GM19239 (cell line): ENCODE measurements at regions not wholly inside any gene's neighbourhood (a gene's known extent, or its start where the extent isn't known, plus 50 kb on each side); places are given as distances from the start of the nearest gene placed in this dataset.

Experiments used
- DNase-seq: peaks from one replicate; pipeline ENCODE4 v3.0.0; 2011; ENCODE audit warnings: low spot score; ENCODE audit not compliant: insufficient read length
- FAIRE-seq: peaks from 2 replicates; lab custom pipeline; 2011; peaks lifted over from hg19 to GRCh38; lab: Jason Lieb, UNC

DNA sequence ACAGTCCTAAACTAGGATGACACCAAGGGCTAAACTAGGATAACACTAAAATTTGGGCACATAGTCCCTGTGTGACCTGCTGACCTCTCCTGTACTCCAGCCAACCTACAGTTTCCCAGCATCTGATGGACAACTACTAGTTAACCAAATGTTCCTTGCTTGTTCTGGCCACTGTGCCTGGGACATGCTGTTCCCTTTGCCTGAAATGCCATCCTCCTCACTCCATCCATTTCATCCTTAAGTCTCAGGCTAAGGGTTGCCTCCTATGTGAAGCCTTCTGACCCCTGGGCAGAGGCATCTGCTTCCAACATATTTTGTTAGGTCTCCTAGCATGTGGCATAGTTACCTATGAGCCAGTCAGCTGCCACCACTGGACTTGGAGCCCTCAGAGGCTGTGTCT is 204.9 kb upstream of the JUN start:
- DNase-seq = no peak

DNA sequence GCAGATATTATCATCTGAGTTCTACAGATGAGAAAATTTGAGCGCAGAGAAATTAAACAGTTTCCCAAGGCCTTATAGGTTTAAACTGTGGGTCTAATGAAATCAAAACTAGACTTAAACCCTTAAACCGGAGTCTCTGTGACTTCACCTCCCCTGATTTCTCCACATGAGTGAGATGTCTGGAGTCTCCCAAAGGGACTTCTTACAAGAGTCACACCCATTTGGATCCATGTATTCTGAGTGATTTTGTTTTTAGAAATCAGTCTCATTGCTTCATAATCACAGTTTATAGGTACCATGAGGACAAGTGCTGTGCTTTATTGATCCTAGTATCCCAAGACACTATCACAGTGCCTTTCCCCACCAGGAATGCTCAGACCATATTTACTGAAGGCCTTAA is 206.0 kb upstream of the JUN start:
- DNase-seq (no peak), FAIRE-seq (no peak)

More for the DNA sequence above, 204.9 kb upstream of the JUN start:
- no peak for FAIRE-seq

DNA sequence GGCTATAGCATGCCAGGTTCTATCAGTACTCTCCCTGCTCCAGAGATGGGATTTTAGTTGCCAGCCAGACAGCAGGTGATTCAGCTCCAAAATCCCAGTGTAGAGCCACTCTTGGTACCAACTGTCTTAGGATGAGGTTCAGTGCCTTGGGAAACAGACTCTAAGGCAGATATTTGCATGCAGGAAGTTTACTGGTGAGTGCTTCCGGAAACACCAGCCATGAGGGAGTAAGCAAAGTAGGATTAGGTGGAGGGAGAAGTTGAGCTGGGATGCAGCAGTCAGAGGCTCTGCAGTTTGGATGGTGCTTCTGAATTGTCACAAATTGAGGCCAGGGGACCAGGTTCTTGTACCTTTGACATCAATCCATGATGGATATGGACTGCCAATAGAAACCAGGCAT is 207.5 kb upstream of the JUN start:
- DNase-seq (no peak), FAIRE-seq (peak; percentile 86)

DNA sequence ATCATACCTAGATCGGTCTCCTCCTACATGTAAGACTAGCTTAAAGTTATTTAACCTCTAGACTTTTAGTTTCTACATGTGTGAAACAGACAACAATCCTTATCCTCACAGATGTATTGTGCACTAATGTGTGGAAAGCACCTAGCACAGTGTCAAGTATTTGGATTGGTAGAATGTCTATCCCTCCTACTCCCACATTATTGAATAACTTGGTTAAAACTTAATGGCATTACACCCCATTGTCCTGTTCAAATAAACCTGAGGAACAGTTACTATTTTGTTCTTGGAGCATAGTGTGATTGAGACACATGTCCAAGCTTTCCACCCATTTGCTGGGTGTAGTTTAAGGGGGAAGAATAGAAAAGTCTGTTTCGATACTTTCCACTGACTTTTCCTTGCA is 208.8 kb upstream of the JUN start:
- DNase-seq = no peak
- FAIRE-seq = no peak

DNA sequence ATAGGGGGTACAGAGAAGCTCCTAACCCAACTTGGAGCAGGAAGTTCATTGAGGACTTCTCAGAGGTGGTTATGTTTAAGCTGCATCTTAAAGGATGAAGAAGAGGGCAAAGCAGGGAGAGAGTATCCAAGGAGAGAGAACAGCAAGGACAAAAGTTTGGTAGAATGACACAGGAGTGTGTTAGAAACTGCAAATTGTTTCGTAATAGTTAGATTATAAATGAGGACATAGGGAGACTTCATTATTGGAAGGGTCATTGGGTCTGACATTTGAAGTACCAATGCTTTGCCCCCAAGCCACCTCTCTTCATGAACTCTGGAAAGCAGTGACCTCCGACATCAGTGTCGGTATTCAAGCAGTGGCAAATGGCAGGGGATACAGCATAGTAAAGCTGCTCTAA is 209.6 kb upstream of the JUN start:
- no peak for DNase-seq
- FAIRE-seq = no peak

DNA sequence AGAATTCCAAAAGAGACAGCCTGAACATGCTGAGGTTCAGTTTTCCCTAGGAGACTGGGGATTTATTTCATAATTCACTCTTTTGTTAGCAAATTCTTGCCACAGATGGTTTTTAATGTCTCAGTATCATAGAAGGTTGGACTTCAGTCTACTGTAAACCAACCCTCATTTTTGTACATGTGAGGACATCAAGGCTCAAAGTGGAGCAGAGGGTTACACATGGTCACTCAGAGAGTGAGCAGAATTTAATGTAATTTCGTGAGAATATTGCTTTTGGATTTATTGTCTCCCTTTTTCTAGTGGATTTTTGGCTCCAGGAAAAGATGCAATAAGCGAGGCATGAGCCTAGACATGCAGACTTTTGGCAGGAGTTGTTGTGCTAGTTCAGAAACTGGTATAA is 210.8 kb upstream of the JUN start:
- FAIRE-seq = no peak
- DNase-seq = no peak

DNA sequence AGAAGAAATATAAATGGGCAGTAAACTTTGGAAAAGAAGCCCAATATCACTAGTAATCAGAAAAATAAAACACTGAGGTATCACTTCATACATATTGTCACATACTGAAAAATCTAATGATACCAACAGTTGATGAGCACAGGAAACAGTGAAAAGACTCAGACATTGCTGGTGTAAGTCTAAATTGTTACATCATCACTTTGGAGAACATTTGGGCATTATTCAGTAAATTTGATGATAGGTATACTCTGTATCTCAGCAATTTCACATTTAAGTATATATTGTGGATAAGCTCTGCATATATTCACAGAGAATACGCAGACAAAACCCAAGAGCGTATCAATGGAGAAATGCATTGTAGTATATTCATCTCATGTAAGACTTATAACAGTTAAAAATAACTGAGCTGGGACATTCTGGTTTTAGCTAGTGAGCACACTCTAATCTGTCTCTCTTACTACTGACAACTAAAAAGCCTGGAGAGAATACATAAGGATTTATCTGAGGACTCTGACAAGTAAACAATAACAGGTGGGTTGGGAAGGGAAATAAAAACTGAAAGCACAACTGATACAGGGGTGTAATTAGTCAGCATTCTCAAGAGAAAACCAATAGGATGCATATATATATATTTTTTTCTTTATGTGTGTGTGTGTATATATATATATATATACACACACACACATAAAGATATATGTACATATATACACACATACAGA is 212.7 kb upstream of the JUN start:
- DNase-seq (no peak), FAIRE-seq (peak; percentile 53)

DNA sequence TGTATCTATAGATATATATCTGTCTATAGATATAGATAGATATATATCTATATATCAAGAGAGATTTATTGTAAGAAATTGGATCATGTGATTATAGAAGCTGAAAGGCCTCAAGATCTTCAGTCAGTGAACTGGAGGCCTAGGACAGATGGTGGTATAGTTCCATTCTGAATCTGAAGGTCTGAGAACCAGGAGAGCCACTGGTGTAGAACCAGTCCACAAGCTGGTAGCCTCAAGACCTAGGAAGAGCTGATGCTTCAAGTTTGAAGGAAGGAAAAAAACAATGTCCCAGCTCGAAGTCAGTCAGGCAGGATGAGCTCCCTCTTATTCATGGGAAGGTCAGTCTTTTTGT is 213.2 kb upstream of the JUN start:
- no peak for DNase-seq
- FAIRE-seq = peak; percentile 92

DNA sequence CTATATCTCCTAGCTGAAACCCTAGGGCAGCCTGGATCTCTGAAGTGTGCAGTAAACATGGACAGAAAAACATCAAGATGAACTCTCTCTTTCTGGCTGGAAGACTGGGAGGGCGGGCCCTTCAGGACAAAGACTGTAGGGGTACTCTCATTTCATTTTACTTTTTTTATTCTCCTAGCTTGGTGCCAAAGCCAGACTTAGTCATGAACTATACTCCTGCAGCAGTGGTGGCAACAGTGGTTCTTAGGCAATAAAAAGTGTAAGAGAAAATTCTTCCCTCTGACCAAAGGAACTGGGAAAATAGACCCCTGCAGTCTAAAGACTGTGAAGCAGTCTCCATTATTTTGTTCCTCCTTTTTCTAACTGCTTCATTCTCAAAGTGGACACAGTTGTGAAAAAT is 213.8 kb upstream of the JUN start:
- no peak for DNase-seq
- FAIRE-seq = no peak

DNA sequence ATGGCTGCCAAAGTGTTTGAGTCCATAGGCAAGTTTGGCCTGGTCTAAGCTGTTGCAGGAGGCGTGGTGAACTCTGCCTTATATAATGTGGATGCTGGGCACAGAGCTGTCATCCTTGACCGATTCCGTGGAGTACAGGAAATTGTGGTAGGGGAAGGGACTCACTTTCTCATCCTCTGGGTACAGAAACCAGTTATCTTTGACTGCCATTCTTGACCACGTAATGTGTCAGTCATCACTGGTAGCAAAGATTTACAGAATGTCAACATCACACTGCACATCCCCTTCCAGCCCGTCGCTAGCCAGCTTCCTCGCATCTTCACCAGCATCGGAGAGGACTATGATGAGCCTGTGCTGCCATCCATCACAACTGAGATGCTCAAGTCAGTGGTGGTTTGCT is 215.8 kb upstream of the JUN start:
- DNase-seq (no peak), FAIRE-seq (peak; percentile 14)

DNA sequence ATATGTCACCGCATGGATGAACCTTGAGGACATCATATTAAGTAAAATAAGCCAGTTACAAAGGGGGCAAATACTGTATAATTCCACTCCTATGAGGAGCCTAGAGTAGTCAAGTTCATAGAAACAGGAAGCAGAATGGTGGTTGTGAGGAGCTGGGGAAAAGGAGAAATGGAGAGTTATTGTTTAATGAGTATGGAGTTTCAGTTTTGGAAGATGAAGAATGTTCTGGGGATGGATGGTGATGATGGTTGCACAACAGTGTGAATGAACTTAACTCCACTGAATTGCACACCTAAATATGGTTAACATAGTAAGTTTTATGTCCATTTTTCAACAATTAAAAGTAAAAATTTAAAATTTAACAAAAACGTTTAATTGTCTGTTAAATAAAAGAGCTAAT is 220.9 kb upstream of the JUN start:
- no peak for DNase-seq

DNA sequence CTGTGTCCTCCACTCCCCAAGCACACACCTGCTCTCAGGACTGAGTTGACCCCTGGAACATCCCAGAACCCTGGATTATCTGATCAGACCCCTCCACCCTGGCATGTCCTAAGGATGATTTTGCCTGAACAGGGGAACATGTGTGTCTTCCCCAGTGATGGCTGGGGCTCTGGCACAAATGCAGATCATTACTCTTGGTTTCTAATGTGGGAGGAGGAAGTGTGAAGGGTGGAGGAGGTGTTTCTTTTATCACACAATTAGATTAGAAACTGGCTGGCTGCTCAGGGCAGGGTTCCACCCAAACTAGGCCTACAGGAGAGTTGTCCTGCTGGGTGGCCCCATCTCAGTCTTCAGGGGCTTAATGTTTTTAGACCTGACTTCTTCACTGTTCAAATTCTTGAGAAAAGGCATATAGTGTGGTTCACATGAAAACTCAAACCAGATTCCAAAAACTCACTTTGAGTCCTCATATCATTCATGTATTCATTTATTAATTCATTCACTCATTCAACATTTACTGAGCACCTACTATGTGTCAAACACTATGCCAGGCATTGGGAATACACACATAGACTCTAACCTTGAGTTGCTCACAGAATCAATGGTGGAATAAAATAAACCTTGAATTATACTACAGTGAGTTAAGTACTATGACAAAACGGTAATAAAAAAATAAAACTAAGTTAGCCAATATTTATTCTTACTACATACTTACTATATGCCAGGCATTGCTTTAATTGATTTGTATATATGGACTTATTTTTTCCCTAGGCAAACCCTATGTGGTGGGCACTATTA is 221.8 kb upstream of the JUN start:
- FAIRE-seq (peak; percentile 98), DNase-seq (no peak)

More for the DNA sequence above, 220.9 kb upstream of the JUN start:
- no peak for FAIRE-seq

DNA sequence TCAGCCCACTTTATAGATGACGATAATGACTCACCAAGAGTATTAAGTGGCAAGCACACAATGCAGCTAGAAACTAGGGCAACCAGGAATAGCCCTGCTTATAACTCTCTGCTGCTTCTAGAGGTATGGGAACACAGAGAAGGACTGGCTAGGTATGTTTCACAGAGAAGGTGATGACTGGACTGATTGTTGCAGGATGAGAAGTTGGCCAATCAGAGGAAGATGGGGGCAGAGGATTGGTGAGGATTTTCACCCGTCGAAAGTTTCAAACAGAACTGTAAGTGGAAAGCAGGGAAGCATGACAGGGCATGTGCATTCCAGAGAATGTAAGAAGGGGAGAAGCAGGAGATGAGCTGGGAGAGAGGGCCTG is 222.4 kb upstream of the JUN start:
- peak; percentile 76 for FAIRE-seq
- DNase-seq = no peak

DNA sequence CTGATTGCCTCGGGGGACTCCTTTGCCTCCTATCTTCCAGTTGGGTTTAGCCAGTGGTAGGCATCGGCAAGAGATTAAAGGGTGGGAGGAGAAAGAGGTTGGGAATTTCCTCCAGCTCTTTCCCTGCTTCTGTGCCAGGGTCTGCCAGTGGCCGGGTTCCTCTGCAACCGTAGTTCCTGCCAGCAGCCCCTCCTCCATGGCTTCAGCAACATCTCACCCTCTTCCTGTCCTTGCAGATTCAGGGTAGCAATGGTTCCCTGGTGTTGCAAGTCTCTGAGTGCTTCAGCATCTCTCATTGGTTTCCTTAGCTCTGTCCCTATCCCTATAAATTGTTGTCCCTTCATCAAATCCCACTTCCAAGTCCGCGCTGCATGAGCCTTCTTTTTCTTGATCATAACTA is 223.1 kb upstream of the JUN start:
- no peak for DNase-seq
- FAIRE-seq = no peak

DNA sequence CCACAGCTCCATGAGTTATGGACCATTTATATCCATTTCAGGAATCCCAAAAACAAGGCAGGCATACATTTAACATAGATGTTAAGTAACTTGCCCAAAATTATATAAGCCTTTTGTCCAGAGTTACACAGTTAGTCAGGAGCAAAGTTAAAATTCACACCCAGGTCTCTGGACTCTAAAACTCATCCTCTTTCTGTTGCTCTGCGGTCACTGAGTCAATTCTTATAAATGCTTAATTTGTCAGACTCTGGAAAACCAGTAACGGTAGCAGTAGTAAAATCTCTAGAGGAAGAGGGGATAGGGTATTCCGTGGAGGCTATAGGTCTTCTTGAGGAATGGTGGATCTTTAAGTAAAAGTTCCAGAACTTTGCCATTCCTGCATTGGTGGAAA is 223.6 kb upstream of the JUN start:
- FAIRE-seq (no peak), DNase-seq (no peak)

DNA sequence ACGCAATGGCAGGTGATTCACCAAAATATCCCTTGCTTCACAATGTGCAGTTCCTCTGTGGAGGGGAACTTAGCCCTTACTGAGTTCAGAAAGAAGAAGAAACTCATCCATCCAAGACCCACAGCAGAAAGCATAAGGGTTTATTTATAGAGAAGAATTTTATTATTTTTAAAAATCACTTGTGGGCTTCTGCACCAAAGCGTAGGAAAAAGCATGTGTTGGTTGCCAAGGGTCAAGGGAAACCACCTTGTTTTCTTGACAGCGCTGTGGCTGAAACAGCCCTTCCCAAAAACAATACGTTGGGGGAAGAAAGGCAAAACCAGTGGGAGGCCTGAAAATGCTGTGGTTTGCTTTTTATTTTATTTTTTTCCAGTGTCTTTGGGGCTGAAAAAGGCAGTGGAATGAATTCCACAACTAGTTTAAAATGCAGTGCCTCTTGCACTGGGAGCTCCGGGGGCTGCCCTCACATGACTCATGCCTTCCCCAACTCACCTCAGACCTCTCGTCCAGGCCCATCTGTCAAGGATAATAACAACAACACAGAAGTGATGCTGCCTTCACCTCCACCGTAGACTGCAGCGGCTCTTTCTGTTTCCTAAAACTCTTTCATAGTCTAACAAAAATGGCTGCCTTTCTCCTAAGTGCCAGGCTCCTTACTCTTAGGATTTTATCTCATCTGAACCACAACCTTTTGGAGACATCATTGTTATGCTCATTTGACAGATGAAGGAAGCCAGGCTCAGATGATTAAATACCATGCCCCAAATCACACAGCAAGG is 224.2 kb upstream of the JUN start:
- peak; percentile 96 for FAIRE-seq
- DNase-seq = no peak

DNA sequence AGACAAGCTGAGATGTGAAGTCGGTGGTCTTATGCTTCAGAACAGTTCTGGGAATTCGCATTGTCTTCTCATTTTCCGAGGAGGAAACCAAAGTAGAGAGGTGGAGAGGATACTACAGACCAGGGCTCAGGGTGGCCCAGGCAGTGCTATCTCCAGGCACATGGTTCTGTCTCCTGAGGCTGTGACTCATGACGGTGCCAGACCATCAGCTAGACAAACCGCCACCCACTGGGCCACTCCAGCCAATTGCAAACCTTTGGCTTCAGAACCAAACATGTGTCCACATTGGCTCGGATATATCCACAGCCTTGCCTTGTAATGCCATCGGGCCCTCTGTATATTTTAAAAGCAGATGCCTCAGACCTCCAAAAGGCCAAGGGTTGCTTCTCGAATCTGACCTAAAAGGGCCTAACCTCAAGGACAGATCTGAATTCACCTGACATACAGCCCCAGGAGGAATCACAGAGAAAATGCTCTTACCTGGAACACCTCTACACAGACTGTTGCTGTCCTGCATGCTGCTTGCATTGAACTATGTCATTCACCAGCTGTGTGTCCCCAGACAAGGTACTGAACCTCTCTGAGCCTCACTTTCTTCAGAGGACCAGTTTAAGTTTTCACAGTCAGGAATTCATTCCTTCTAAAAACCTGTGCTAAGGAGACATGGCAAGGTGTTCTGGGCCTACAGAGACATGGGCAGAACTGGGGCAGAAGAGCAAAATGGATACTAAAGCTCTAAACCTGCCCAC is 224.9 kb upstream of the JUN start:
- DNase-seq (no peak), FAIRE-seq (no peak)

DNA sequence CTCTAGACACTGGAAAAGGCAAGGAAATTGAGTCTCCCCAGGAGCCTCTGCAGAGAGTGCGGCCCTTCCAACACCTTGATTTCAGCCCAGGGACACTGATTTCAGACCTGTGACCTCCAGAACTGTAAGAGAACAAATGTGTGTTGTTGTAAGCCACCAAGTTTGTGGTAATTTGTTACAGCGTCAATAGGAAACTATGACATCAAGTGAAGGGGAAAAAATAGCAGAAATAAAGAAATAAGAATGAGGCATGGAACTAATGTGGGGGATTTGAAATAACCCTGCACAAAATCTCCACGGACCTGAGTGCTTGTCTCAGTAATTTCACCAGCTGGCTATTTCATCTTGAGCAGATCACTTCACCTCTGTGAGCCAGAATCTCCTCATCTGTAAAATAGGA is 227.8 kb upstream of the JUN start:
- FAIRE-seq (peak; percentile 70), DNase-seq (no peak)

DNA sequence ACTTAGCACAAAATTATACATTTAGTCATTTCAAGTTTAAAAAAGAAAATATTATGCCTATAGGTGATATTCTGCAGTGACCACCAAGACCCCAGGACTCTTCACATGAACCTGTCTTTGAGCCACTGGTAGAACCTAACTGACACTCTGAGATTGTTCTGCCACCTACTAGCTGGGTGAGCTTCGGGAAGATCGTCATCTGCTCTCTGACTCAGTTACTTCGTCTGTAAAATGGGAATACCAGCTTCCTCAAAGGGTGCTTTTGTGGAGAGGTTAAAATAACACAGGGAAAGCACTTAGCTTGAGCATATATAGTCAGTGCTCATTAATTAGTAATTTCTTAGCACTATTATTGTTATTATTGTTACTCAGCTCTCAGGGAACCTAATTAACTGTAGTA is 228.5 kb upstream of the JUN start:
- peak; percentile 84 for FAIRE-seq
- DNase-seq = no peak

DNA sequence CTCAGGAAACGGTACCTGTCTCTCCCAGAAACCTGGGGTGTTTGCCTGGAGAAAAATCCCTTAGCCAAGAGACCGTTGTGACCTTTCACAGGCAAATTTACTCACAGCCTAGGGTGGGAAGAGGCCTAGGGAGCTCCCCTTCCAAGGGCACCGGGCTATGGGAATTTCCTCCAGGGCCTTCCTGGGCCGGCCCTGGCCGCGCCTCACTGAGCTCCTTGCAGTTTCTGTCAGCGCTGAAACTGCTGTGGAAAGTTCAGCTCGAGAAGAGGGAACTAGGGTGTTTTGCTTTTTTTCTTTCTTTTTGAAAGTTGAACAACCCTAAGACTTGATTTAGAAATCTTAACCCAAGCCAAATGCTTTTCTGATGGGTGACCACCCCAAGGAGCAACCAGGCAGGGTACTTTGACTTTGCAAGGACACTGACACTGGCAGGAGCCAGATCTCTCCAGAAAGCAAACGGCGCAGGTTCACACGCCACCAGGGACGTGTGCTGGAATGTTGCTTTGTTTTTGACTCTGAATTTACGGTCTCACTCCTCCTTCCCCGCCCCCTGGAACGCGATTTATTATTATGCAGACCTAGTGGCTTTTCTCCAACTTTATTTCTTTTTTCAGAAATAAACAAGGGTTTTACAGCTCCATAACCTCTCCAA is 229.6 kb upstream of the JUN start:
- FAIRE-seq (peak; percentile 98), DNase-seq (no peak)
